ENCODE measurements at regions not wholly inside any gene's neighbourhood (a gene's known extent, or its start where the extent isn't known, plus 50 kb on each side); places are given as distances from the start of the nearest gene placed in this dataset.

DNA sequence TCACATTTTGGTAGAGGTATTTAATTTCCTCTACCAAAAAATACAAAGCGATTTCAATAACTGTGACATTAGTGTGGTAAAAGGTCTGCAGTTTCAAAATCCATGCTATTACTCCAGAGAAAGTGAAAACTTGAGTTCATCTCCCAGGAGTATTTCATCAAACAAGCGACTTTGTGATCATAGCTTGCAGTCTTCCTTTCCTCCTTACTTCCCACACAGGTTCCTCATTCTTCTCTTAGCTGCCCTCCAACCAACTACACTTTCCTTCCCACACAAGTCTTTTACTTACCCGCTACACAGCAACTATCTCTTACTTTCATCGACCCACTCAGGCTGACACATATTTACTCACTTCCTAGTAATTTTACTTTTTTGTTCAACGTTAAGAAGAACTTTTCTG, 413.4 kb upstream of the USP15 start:
- peaks cover 0 to 7% (median 0%) of the 10 kb centered on the region in 5 donors for H3K27me3 Mint-ChIP-seq
- no peaks in the 10 kb centered on the region for H3K9me3 ChIP-seq (ENCODE audit: control insufficient read depth in 2 of 3, low read length in 3 of 3)
- no peak for ATAC-seq
- no peak overlapping the region for H3K27ac Mint-ChIP-seq
- H3K36me3 Mint-ChIP-seq, result no peaks in the 10 kb centered on the region
- H3K36me3 ChIP-seq (ENCODE audit: control insufficient read depth in 2 of 3, insufficient read depth in 3 of 3, low read length in 3 of 3), result no peaks in the 10 kb centered on the region
- no peaks in the 10 kb centered on the region for H3K4me1 Mint-ChIP-seq
- H3K4me1 ChIP-seq (ENCODE audit: control insufficient read depth in 2 of 2, insufficient read depth in 2 of 2, low read length in 2 of 2), result no peaks in the 10 kb centered on the region
- ChIA-PET CTCF (no interaction called here), POLR2A (no interaction called here)
- no peak for DNase-seq
- H3K4me3 ChIP-seq (ENCODE audit: low read length), result no peak overlapping the region
- peaks cover 0 to 3% (median 0%) of the 10 kb centered on the region in 11 donors for H3K9me3 Mint-ChIP-seq
- intact Hi-C loops (cut with micrococcal nuclease), result no loop called here
- H3K4me3 Mint-ChIP-seq, result no peak overlapping the region
- H3K27me3 ChIP-seq (ENCODE audit: control insufficient read depth in 2 of 2, insufficient read depth in 2 of 2, low read length in 2 of 2), result no peaks in the 10 kb centered on the region
- no peak overlapping the region for H3K27ac ChIP-seq (ENCODE audit: low read depth, low read length)

GRCh38 chr12:61848893-61849292, 411.3 kb upstream of the USP15 start:
- no peak for DNase-seq
- H3K36me3 ChIP-seq (ENCODE audit: control insufficient read depth in 2 of 3, insufficient read depth in 3 of 3, low read length in 3 of 3), result no peaks in the 10 kb centered on the region
- Mint-ChIP-seq H3K9me3 (peaks cover 0 to 8% (median 1%) of the 10 kb centered on the region in 11 donors), H3K4me1 (no peaks in the 10 kb centered on the region), H3K27me3 (peaks cover 0 to 5% (median 0%) of the 10 kb centered on the region in 5 donors), H3K36me3 (no peaks in the 10 kb centered on the region), H3K4me3 (no peak overlapping the region), H3K27ac (no peak overlapping the region)
- ATAC-seq, result no peak
- no peaks in the 10 kb centered on the region for H3K9me3 ChIP-seq (ENCODE audit: control insufficient read depth in 2 of 3, low read length in 3 of 3)
- no peak overlapping the region for H3K27ac ChIP-seq (ENCODE audit: low read depth, low read length)
- H3K27me3 ChIP-seq (ENCODE audit: control insufficient read depth in 2 of 2, insufficient read depth in 2 of 2, low read length in 2 of 2), result no peaks in the 10 kb centered on the region
- H3K4me3 ChIP-seq (ENCODE audit: low read length), result no peak overlapping the region
- intact Hi-C loops (cut with micrococcal nuclease), result no loop called here
- CTCF ChIA-PET, result no interaction called here
- no peaks in the 10 kb centered on the region for H3K4me1 ChIP-seq (ENCODE audit: control insufficient read depth in 2 of 2, insufficient read depth in 2 of 2, low read length in 2 of 2)
- POLR2A ChIA-PET, result no interaction called here

GRCh38 chr12:61853945-61854344, 406.3 kb upstream of the USP15 start:
- Histone ChIP-seq H3K4me1 (ENCODE audit: control insufficient read depth in 2 of 2, insufficient read depth in 2 of 2, low read length in 2 of 2) (no peaks in the 10 kb centered on the region), H3K9me3 (ENCODE audit: control insufficient read depth in 2 of 3, low read length in 3 of 3) (no peaks in the 10 kb centered on the region), H3K36me3 (ENCODE audit: control insufficient read depth in 2 of 3, insufficient read depth in 3 of 3, low read length in 3 of 3) (no peaks in the 10 kb centered on the region), H3K4me3 (ENCODE audit: low read length) (no peak overlapping the region), H3K27me3 (ENCODE audit: control insufficient read depth in 2 of 2, insufficient read depth in 2 of 2, low read length in 2 of 2) (no peaks in the 10 kb centered on the region), H3K27ac (ENCODE audit: low read depth, low read length) (no peak overlapping the region)
- intact Hi-C loops (cut with micrococcal nuclease), result no loop called here
- peaks cover 0 to 8% (median 0%) of the 10 kb centered on the region in 5 donors for H3K27me3 Mint-ChIP-seq
- no peaks in the 10 kb centered on the region for H3K36me3 Mint-ChIP-seq
- CTCF ChIA-PET, result no interaction called here
- peaks cover 0 to under 1% (median 0%) of the 10 kb centered on the region in 7 donors for H3K4me1 Mint-ChIP-seq
- peaks cover 0 to 18% (median 8%) of the 10 kb centered on the region in 11 donors for H3K9me3 Mint-ChIP-seq
- no peak overlapping the region for H3K4me3 Mint-ChIP-seq
- ATAC-seq, result no peak
- POLR2A ChIA-PET, result no interaction called here
- no peak for DNase-seq
- no peak overlapping the region for H3K27ac Mint-ChIP-seq

DNA sequence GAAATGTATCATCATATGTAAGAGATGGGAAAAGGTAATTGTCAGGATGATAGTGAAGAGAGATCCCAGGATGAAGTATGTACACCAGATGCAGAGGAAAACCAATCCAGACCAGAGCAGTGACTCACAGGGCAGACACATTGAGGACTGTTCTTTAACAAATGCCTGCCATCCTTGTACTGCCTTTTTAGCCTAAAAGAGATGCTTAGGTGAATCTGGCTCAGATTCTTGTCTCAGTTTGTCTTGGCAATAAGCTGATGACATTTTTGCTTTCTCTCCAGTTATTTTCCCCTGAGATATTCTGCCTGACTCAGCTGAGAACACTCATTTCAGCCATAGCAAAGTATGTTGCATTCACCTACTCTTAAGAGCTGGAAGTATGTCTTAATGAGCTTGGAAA, 405.3 kb upstream of the USP15 start:
- no peak for ATAC-seq

GRCh38 chr12:61857968-61858367, 402.2 kb upstream of the USP15 start:
- no peaks in the 10 kb centered on the region for H3K9me3 ChIP-seq (ENCODE audit: control insufficient read depth in 2 of 3, low read length in 3 of 3)
- no peak overlapping the region for H3K4me3 Mint-ChIP-seq

More for the DNA sequence above, 405.3 kb upstream of the USP15 start:
- Mint-ChIP-seq H3K27ac (no peak overlapping the region), H3K4me1 (peaks cover 0 to 1% (median 0%) of the 10 kb centered on the region in 7 donors), H3K36me3 (no peaks in the 10 kb centered on the region), H3K27me3 (peaks cover 0 to 8% (median 0%) of the 10 kb centered on the region in 5 donors), H3K9me3 (peaks cover 0 to 18% (median 8%) of the 10 kb centered on the region in 11 donors), H3K4me3 (no peak overlapping the region)
- Histone ChIP-seq H3K27ac (ENCODE audit: low read depth, low read length) (no peak overlapping the region), H3K36me3 (ENCODE audit: control insufficient read depth in 2 of 3, insufficient read depth in 3 of 3, low read length in 3 of 3) (no peaks in the 10 kb centered on the region), H3K4me3 (ENCODE audit: low read length) (no peak overlapping the region), H3K4me1 (ENCODE audit: control insufficient read depth in 2 of 2, insufficient read depth in 2 of 2, low read length in 2 of 2) (no peaks in the 10 kb centered on the region), H3K27me3 (ENCODE audit: control insufficient read depth in 2 of 2, insufficient read depth in 2 of 2, low read length in 2 of 2) (no peaks in the 10 kb centered on the region), H3K9me3 (ENCODE audit: control insufficient read depth in 2 of 3, low read length in 3 of 3) (no peaks in the 10 kb centered on the region)
- ChIA-PET POLR2A (no interaction called here), CTCF (no interaction called here)
- intact Hi-C loops (cut with micrococcal nuclease), result no loop called here
- no peak for DNase-seq

GRCh38 chr12:61860451-61860850, 399.8 kb upstream of the USP15 start:
- CTCF ChIA-PET, result no interaction called here

More at GRCh38 chr12:61857968-61858367, 402.2 kb upstream of the USP15 start:
- ChIA-PET POLR2A (no interaction called here), CTCF (no interaction called here)
- H3K27ac Mint-ChIP-seq, result no peak overlapping the region
- peaks cover 0 to 10% (median 0%) of the 10 kb centered on the region in 5 donors for H3K27me3 Mint-ChIP-seq
- H3K4me1 Mint-ChIP-seq, result peaks cover 0 to 1% (median 0%) of the 10 kb centered on the region in 7 donors
- DNase-seq (no peak), ATAC-seq (no peak)
- intact Hi-C loops (cut with micrococcal nuclease), result no loop called here
- H3K36me3 Mint-ChIP-seq, result no peaks in the 10 kb centered on the region
- H3K9me3 Mint-ChIP-seq, result peaks cover 0 to 16% (median 8%) of the 10 kb centered on the region in 11 donors
- Histone ChIP-seq H3K27me3 (ENCODE audit: control insufficient read depth in 2 of 2, insufficient read depth in 2 of 2, low read length in 2 of 2) (no peaks in the 10 kb centered on the region), H3K4me1 (ENCODE audit: control insufficient read depth in 2 of 2, insufficient read depth in 2 of 2, low read length in 2 of 2) (no peaks in the 10 kb centered on the region), H3K4me3 (ENCODE audit: low read length) (no peak overlapping the region), H3K27ac (ENCODE audit: low read depth, low read length) (no peak overlapping the region), H3K36me3 (ENCODE audit: control insufficient read depth in 2 of 3, insufficient read depth in 3 of 3, low read length in 3 of 3) (no peaks in the 10 kb centered on the region)

GRCh38 chr12:61862986-61863385, 397.2 kb upstream of the USP15 start:
- no peaks in the 10 kb centered on the region for H3K4me1 ChIP-seq (ENCODE audit: control insufficient read depth in 2 of 2, insufficient read depth in 2 of 2, low read length in 2 of 2)
- Mint-ChIP-seq H3K27ac (no peak overlapping the region), H3K4me3 (no peak overlapping the region), H3K36me3 (no peaks in the 10 kb centered on the region), H3K27me3 (peaks cover 0 to 7% (median 0%) of the 10 kb centered on the region in 5 donors), H3K9me3 (no peaks in the 10 kb centered on the region), H3K4me1 (peaks cover 0 to 1% (median 0%) of the 10 kb centered on the region in 7 donors)
- H3K27me3 ChIP-seq (ENCODE audit: control insufficient read depth in 2 of 2, insufficient read depth in 2 of 2, low read length in 2 of 2), result no peaks in the 10 kb centered on the region
- CTCF ChIA-PET, result no interaction called here
- ATAC-seq (no peak), DNase-seq (no peak)
- H3K36me3 ChIP-seq (ENCODE audit: control insufficient read depth in 2 of 3, insufficient read depth in 3 of 3, low read length in 3 of 3), result no peaks in the 10 kb centered on the region
- H3K9me3 ChIP-seq (ENCODE audit: control insufficient read depth in 2 of 3, low read length in 3 of 3), result no peaks in the 10 kb centered on the region
- H3K27ac ChIP-seq (ENCODE audit: low read depth, low read length), result no peak overlapping the region
- H3K4me3 ChIP-seq (ENCODE audit: low read length), result no peak overlapping the region
- POLR2A ChIA-PET, result no interaction called here
- intact Hi-C loops (cut with micrococcal nuclease), result loop anchor here in 1 of 2 donors (10.0 kb wide), 1 partner anchor 132 kb away; no protein-coding TSS in a partner anchor

More at GRCh38 chr12:61860451-61860850, 399.8 kb upstream of the USP15 start:
- no peaks in the 10 kb centered on the region for H3K4me1 ChIP-seq (ENCODE audit: control insufficient read depth in 2 of 2, insufficient read depth in 2 of 2, low read length in 2 of 2)
- H3K27ac ChIP-seq (ENCODE audit: low read depth, low read length), result no peak overlapping the region
- H3K9me3 Mint-ChIP-seq, result peaks cover 0 to 1% (median 0%) of the 10 kb centered on the region in 11 donors
- H3K36me3 Mint-ChIP-seq, result no peaks in the 10 kb centered on the region
- no peak for ATAC-seq
- no peak overlapping the region for H3K27ac Mint-ChIP-seq
- no peak overlapping the region for H3K4me3 ChIP-seq (ENCODE audit: low read length)
- H3K27me3 Mint-ChIP-seq, result peaks cover 0 to 7% (median 0%) of the 10 kb centered on the region in 5 donors
- H3K36me3 ChIP-seq (ENCODE audit: control insufficient read depth in 2 of 3, insufficient read depth in 3 of 3, low read length in 3 of 3), result no peaks in the 10 kb centered on the region
- no peaks in the 10 kb centered on the region for H3K9me3 ChIP-seq (ENCODE audit: control insufficient read depth in 2 of 3, low read length in 3 of 3)
- no peak overlapping the region for H3K4me3 Mint-ChIP-seq
- H3K27me3 ChIP-seq (ENCODE audit: control insufficient read depth in 2 of 2, insufficient read depth in 2 of 2, low read length in 2 of 2), result no peaks in the 10 kb centered on the region
- H3K4me1 Mint-ChIP-seq, result peaks cover 0 to 1% (median 0%) of the 10 kb centered on the region in 7 donors
- POLR2A ChIA-PET, result no interaction called here
- no peak for DNase-seq
- intact Hi-C loops (cut with micrococcal nuclease), result loop anchor here in 1 of 2 donors (10.0 kb wide), 1 partner anchor 134 kb away; no protein-coding TSS in a partner anchor

Data from naive thymus-derived CD4-positive, alpha-beta T cell (primary cell).